ENCODE measurements at regions not wholly inside any gene's neighbourhood (a gene's known extent, or its start where the extent isn't known, plus 50 kb on each side); places are given as distances from the start of the nearest gene placed in this dataset.

GRCh38 chr2:116674188-116674587 is 1140.3 kb upstream of the DDX18 start:
- H3K79me2 ChIP-seq (ENCODE audit: control insufficient read depth, insufficient read depth, low read length): no peaks in the 10 kb centered on the region
- H3K9ac ChIP-seq (ENCODE audit: insufficient read depth, low read length): no peak overlapping the region
- no peak overlapping the region for H3K4me3 ChIP-seq (replicated peaks in 1 of 4; ENCODE audit: control extremely low read depth in 1 of 4, insufficient read depth in 1 of 4, low read depth in 3 of 4, low read length in 4 of 4)
- H3K4me2 ChIP-seq (ENCODE audit: extremely low read depth, insufficient read depth, low read length): no peak overlapping the region
- TF ChIP-seq CTCF (conservative IDR thresholded peaks at IDR 0.05 in 1 of 2, IDR thresholded peaks at IDR 0.05 in 1 of 2; ENCODE audit: low read depth in 1 of 2, low read length in 2 of 2) (no peak), EZH2 (IDR thresholded peaks at IDR 0.05; ENCODE audit: low read length, missing control alignments) (no peak)
- H4K20me1 ChIP-seq (ENCODE audit: control insufficient read depth, extremely low read depth, insufficient read depth, low read length): no peaks in the 10 kb centered on the region
- H2AFZ ChIP-seq (ENCODE audit: low read length): no peak overlapping the region
- no peak for DNase-seq (ENCODE audit: low read depth in 2 of 2)
- no peaks in the 10 kb centered on the region for H3K9me3 ChIP-seq (ENCODE audit: control insufficient read depth, insufficient read depth, low read depth, low read length)
- no peak overlapping the region for H3K27ac ChIP-seq (ENCODE audit: insufficient read depth, low read length)
- no peaks in the 10 kb centered on the region for H3K4me1 ChIP-seq (ENCODE audit: control insufficient read depth, extremely low read depth, insufficient read depth, low read length)
- no peaks in the 10 kb centered on the region for H3K36me3 ChIP-seq (ENCODE audit: control insufficient read depth, insufficient read depth, low read length)
- no peaks in the 10 kb centered on the region for H3K27me3 ChIP-seq (ENCODE audit: control insufficient read depth, insufficient read depth, low read length)

GRCh38 chr2:116676776-116677175 is 1137.7 kb upstream of the DDX18 start:
- H3K79me2 ChIP-seq (ENCODE audit: control insufficient read depth, insufficient read depth, low read length): no peaks in the 10 kb centered on the region
- TF ChIP-seq EZH2 (IDR thresholded peaks at IDR 0.05; ENCODE audit: low read length, missing control alignments): no peak
- TF ChIP-seq CTCF (conservative IDR thresholded peaks at IDR 0.05 in 1 of 2, IDR thresholded peaks at IDR 0.05 in 1 of 2; ENCODE audit: low read depth in 1 of 2, low read length in 2 of 2): no peak
- H3K4me3 ChIP-seq (replicated peaks in 1 of 4; ENCODE audit: control extremely low read depth in 1 of 4, insufficient read depth in 1 of 4, low read depth in 3 of 4, low read length in 4 of 4): no peak overlapping the region
- DNase-seq (ENCODE audit: low read depth in 2 of 2): no peak
- H3K36me3 ChIP-seq (ENCODE audit: control insufficient read depth, insufficient read depth, low read length): no peaks in the 10 kb centered on the region
- H3K4me2 ChIP-seq (ENCODE audit: extremely low read depth, insufficient read depth, low read length): no peak overlapping the region
- H3K27ac ChIP-seq (ENCODE audit: insufficient read depth, low read length): no peak overlapping the region
- no peaks in the 10 kb centered on the region for H3K4me1 ChIP-seq (ENCODE audit: control insufficient read depth, extremely low read depth, insufficient read depth, low read length)
- no peaks in the 10 kb centered on the region for H3K9me3 ChIP-seq (ENCODE audit: control insufficient read depth, insufficient read depth, low read depth, low read length)
- H3K27me3 ChIP-seq (ENCODE audit: control insufficient read depth, insufficient read depth, low read length): no peaks in the 10 kb centered on the region
- no peak overlapping the region for H3K9ac ChIP-seq (ENCODE audit: insufficient read depth, low read length)
- no peak overlapping the region for H2AFZ ChIP-seq (ENCODE audit: low read length)
- no peaks in the 10 kb centered on the region for H4K20me1 ChIP-seq (ENCODE audit: control insufficient read depth, extremely low read depth, insufficient read depth, low read length)

- no peaks in the 10 kb centered on the region for H4K20me1 ChIP-seq (ENCODE audit: control insufficient read depth, extremely low read depth, insufficient read depth, low read length)
- no peak for DNase-seq (ENCODE audit: low read depth in 2 of 2)
- no peak overlapping the region for H3K4me2 ChIP-seq (ENCODE audit: extremely low read depth, insufficient read depth, low read length)
- no peak overlapping the region for H3K4me3 ChIP-seq (replicated peaks in 1 of 4; ENCODE audit: control extremely low read depth in 1 of 4, insufficient read depth in 1 of 4, low read depth in 3 of 4, low read length in 4 of 4)
- H3K9me3 ChIP-seq (ENCODE audit: control insufficient read depth, insufficient read depth, low read depth, low read length): no peaks in the 10 kb centered on the region
- H3K27ac ChIP-seq (ENCODE audit: insufficient read depth, low read length): no peak overlapping the region
- H3K36me3 ChIP-seq (ENCODE audit: control insufficient read depth, insufficient read depth, low read length): no peaks in the 10 kb centered on the region
- no peaks in the 10 kb centered on the region for H3K27me3 ChIP-seq (ENCODE audit: control insufficient read depth, insufficient read depth, low read length)
- no peak overlapping the region for H3K9ac ChIP-seq (ENCODE audit: insufficient read depth, low read length)
- no peak overlapping the region for H2AFZ ChIP-seq (ENCODE audit: low read length)
- TF ChIP-seq EZH2 (IDR thresholded peaks at IDR 0.05; ENCODE audit: low read length, missing control alignments) (no peak), CTCF (conservative IDR thresholded peaks at IDR 0.05 in 1 of 2, IDR thresholded peaks at IDR 0.05 in 1 of 2; ENCODE audit: low read depth in 1 of 2, low read length in 2 of 2) (no peak)
- H3K4me1 ChIP-seq (ENCODE audit: control insufficient read depth, extremely low read depth, insufficient read depth, low read length): no peaks in the 10 kb centered on the region
- no peaks in the 10 kb centered on the region for H3K79me2 ChIP-seq (ENCODE audit: control insufficient read depth, insufficient read depth, low read length)
Observed at GRCh38 chr2:116680256-116680936, 1134.1 kb upstream of the DDX18 start.

Measured in fibroblast of lung (primary cell).